Esophagus squamous epithelium (tissue), 4 donors: ENCODE measurements at regions not wholly inside any gene's neighbourhood (a gene's known extent, or its start where the extent isn't known, plus 50 kb on each side); places are given as distances from the start of the nearest gene placed in this dataset.

Experiments
- CTCF ChIP-seq, 6 experiments: fragments of 450-650 bp in 4 of 6; fragments of 200-600 bp in 2 of 6; sonication (generic) in 2 of 6; IDR thresholded peaks; one replicate each; pipeline ENCODE4 v1.5.1; 2016 to 2019; ENCODE audit warnings: antibody characterized with exemption in 6 of 6, mild to moderate bottlenecking in 4 of 6, moderate library complexity in 4 of 6
- POLR2A ChIP-seq, 4 donors: fragments of 450-650 bp; IDR thresholded peaks; one replicate each; pipeline ENCODE4 v1.6.1; 2017; ENCODE audit warnings: antibody characterized with exemption in 4 of 4, mild to moderate bottlenecking in 4 of 4, moderate library complexity in 3 of 4

GRCh38 chr14:29123017-29123416, 356.4 kb downstream of the FOXG1 start:
- no peak for TF ChIP-seq POLR2A (IDR thresholded peaks at IDR 0.05)
- no peak for TF ChIP-seq CTCF (IDR thresholded peaks at IDR 0.05)
